BLaER1 (cell line): ENCODE measurements at regions not wholly inside any gene's neighbourhood (a gene's known extent, or its start where the extent isn't known, plus 50 kb on each side); places are given as distances from the start of the nearest gene placed in this dataset.

Source experiments
- H3K27ac ChIP-seq: shearing (Covaris generic); formaldehyde crosslinking; 2 replicates; pipeline ENCODE4 v1.8.1; 2022
- H3K27me3 ChIP-seq: shearing (Covaris generic); formaldehyde crosslinking; 2 replicates; pipeline ENCODE4 v1.8.1; 2022
- H3K36me3 ChIP-seq: shearing (Covaris generic); formaldehyde crosslinking; 2 replicates; pipeline ENCODE4 v1.8.1; 2022
- H3K4me1 ChIP-seq: shearing (Covaris generic); formaldehyde crosslinking; 2 replicates; pipeline ENCODE4 v1.8.1; 2022
- H3K4me2 ChIP-seq: shearing (Covaris generic); formaldehyde crosslinking; 2 replicates; pipeline ENCODE4 v1.8.1; 2022
- H3K4me3 ChIP-seq: shearing (Covaris generic); formaldehyde crosslinking; 2 replicates; pipeline ENCODE4 v1.8.1; 2022
- H3K9ac ChIP-seq: shearing (Covaris generic); formaldehyde crosslinking; 2 replicates; pipeline ENCODE4 v1.8.1; 2022
- H3K9me3 ChIP-seq: shearing (Covaris generic); formaldehyde crosslinking; 2 replicates; pipeline ENCODE4 v1.8.1; 2022
- H4K20me1 ChIP-seq: shearing (Covaris generic); formaldehyde crosslinking; 2 replicates; pipeline ENCODE4 v1.8.1; 2022
- Cebpa-rat ChIP-seq: shearing (Covaris generic); IDR thresholded peaks from 2 replicates; pipeline ENCODE4 v1.8.1; 2022

GRCh38 chr6:88236612-88237360 is 70.6 kb upstream of the CNR1 start:
- H3K9me3 ChIP-seq = no peaks in the 10 kb centered on the region
- no peaks in the 10 kb centered on the region for H3K4me1 ChIP-seq
- no peak overlapping the region for H3K4me3 ChIP-seq
- H3K36me3 ChIP-seq = no peaks in the 10 kb centered on the region
- no peak overlapping the region for H3K9ac ChIP-seq
- H3K27me3 ChIP-seq = no peaks in the 10 kb centered on the region
- no peak overlapping the region for H3K4me2 ChIP-seq
- no peak for TF ChIP-seq Cebpa-rat
- no peaks in the 10 kb centered on the region for H4K20me1 ChIP-seq
- no peak overlapping the region for H3K27ac ChIP-seq

DNA sequence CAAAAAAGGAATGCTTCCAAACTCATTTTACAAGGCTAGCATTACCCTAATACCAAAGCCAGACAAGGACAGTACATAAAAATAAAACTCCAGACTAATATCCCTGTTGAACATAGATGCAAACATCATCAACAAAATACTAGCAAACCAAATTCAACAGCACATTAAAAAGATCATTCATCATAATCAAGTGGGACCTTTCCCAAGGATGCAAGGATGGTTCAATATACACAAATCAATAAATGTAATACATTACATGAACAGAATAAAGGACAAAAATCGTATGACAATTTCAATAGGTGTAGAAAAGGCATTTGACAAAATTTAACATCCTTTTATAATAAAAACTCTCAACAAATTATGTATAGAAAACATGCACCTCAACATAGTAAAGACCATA is 66.6 kb upstream of the CNR1 start:
- no peak for TF ChIP-seq Cebpa-rat
- H3K36me3 ChIP-seq = no peaks in the 10 kb centered on the region
- H3K4me2 ChIP-seq = no peak overlapping the region
- no peak overlapping the region for H3K27ac ChIP-seq
- H3K4me3 ChIP-seq = no peak overlapping the region
- no peak overlapping the region for H3K9ac ChIP-seq
- H3K9me3 ChIP-seq = no peaks in the 10 kb centered on the region; the same call in 1 of the 2 replicates
- H3K27me3 ChIP-seq = no peaks in the 10 kb centered on the region
- H3K4me1 ChIP-seq = no peaks in the 10 kb centered on the region
- no peaks in the 10 kb centered on the region for H4K20me1 ChIP-seq

DNA sequence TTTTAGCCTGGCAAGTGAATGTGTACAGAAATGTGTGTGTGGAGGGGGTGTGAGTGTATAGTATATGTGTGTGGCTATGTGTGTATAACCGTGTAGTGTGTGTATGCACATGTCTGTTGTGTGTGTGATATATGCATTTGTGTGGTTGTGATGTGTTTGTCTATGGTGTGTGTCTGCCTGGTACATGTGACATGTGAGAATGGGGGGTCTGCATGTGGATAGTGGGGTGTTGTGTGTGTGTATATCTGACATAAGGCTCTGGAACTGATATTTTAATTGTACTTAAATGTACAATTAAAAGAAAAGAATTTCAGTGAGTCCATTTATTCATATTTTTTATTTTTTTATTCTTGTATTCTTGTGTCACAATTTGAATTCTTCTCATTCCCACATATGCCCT is 57.2 kb upstream of the CNR1 start:
- no peaks in the 10 kb centered on the region for H3K9me3 ChIP-seq
- H3K4me2 ChIP-seq = no peak overlapping the region
- no peaks in the 10 kb centered on the region for H4K20me1 ChIP-seq
- no peaks in the 10 kb centered on the region for H3K4me1 ChIP-seq
- no peaks in the 10 kb centered on the region for H3K36me3 ChIP-seq
- no peak for TF ChIP-seq Cebpa-rat
- no peak overlapping the region for H3K9ac ChIP-seq
- H3K4me3 ChIP-seq = no peak overlapping the region
- no peaks in the 10 kb centered on the region for H3K27me3 ChIP-seq
- no peak overlapping the region for H3K27ac ChIP-seq

DNA sequence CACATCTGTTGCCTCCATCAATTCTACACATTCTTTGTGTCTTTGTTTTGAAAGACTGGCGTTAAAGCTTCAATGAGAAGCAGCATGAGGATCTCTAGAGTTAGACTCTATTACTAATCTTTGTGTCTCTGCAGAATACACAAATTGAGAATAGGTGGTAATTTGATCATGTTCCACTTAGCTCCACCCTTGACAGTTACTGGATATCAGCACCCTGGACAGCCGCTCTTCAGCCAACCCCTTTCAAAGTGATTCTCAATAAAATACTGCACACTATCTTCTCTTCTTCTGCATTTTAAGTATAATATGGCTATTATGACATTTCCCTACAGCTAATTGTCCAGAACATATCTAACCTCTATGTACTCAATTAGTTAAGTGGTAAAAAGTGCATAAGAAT is 54.3 kb upstream of the CNR1 start:
- Histone ChIP-seq H3K36me3 (no peaks in the 10 kb centered on the region), H3K4me1 (no peaks in the 10 kb centered on the region), H3K4me2 (no peak overlapping the region), H3K27ac (no peak overlapping the region), H3K9me3 (no peaks in the 10 kb centered on the region), H3K27me3 (no peaks in the 10 kb centered on the region), H3K9ac (no peak overlapping the region), H3K4me3 (no peak overlapping the region), H4K20me1 (no peaks in the 10 kb centered on the region)
- no peak for TF ChIP-seq Cebpa-rat

GRCh38 chr6:88216182-88216581 is 50.0 kb upstream of the CNR1 start:
- H3K9me3 ChIP-seq = no peaks in the 10 kb centered on the region
- no peak overlapping the region for H3K4me3 ChIP-seq
- H3K27ac ChIP-seq = no peak overlapping the region
- H4K20me1 ChIP-seq = no peaks in the 10 kb centered on the region
- no peak overlapping the region for H3K4me2 ChIP-seq
- H3K4me1 ChIP-seq = no peaks in the 10 kb centered on the region
- TF ChIP-seq Cebpa-rat = no peak
- no peaks in the 10 kb centered on the region for H3K36me3 ChIP-seq
- no peaks in the 10 kb centered on the region for H3K27me3 ChIP-seq
- H3K9ac ChIP-seq = no peak overlapping the region
